Transverse colon (tissue), 4 donors: ENCODE measurements at regions not wholly inside any gene's neighbourhood (a gene's known extent, or its start where the extent isn't known, plus 50 kb on each side); places are given as distances from the start of the nearest gene placed in this dataset.

ENCODE experiments used
- DNase-seq: peaks from one replicate; pipeline ENCODE4 v3.0.0-alpha.2; 2019
- H3K27ac ChIP-seq, 4 donors: fragments of 200-600 bp; sonication (generic); 2 replicates each; pipeline ENCODE4 v1.5.1; 2016 to 2018; ENCODE audit warnings: inconsistent platforms in 4 of 4
- H3K27me3 ChIP-seq: fragments of 200-600 bp; sonication (generic); 2 replicates; pipeline ENCODE4 v1.5.1; 2017; ENCODE audit warnings: inconsistent platforms
- H3K36me3 ChIP-seq, 4 donors: fragments of 200-600 bp; sonication (generic); 2 replicates each; pipeline ENCODE4 v1.5.1; 2017 to 2019; ENCODE audit warnings: inconsistent platforms in 4 of 4
- H3K4me1 ChIP-seq, 4 donors: fragments of 200-600 bp; sonication (generic); 2 replicates each; pipeline ENCODE4 v1.5.1; 2017 to 2020; ENCODE audit warnings: inconsistent platforms in 4 of 4
- H3K4me3 ChIP-seq, 4 donors: fragments of 200-600 bp; sonication (generic); 1 replicate in 1 of 4; 2 replicates in 3 of 4; pipeline versions ENCODE4 v1.5.1 to v1.6.1; 2017 to 2019; ENCODE audit warnings: inconsistent platforms in 4 of 4
- H3K9me3 ChIP-seq, 2 donors: fragments of 200-600 bp; sonication (generic); 2 replicates each; pipeline ENCODE4 v1.5.1; 2017 to 2019; ENCODE audit warnings: inconsistent platforms in 2 of 2
- EP300 ChIP-seq: sonication (generic); formaldehyde crosslinking; IDR thresholded peaks from one replicate; pipeline ENCODE4 v1.6.1; 2017; ENCODE audit warnings: antibody characterized with exemption, low read depth
- POLR2A ChIP-seq: fragments of 450-650 bp; IDR thresholded peaks from one replicate; pipeline ENCODE4 v1.6.1; 2016; ENCODE audit warnings: antibody characterized with exemption, mild to moderate bottlenecking, moderate library complexity
- POLR2AphosphoS5 ChIP-seq, 3 donors: sonication (generic); formaldehyde crosslinking; IDR thresholded peaks; one replicate each; pipeline ENCODE4 v1.6.1; 2016; ENCODE audit warnings: antibody characterized with exemption in 3 of 3
- WGBS, 2 donors: methylation state at CpG; one replicate each; pipeline ENCODE4 v1.1.5; 2018; ENCODE audit warnings: low coverage in 1 of 2; 5-methylcytosine and 5-hydroxymethylcytosine counted together
- in situ Hi-C, 4 donors: fragments of 200-750 bp; cut with MboI; loops; one replicate each; pipeline versions ENCODE4 v1.15.0 to v1.15.1; 2017; ENCODE audit warnings: low sequenced_read_pairs in 3 of 4, low pct_ligation_motif_present in 1 of 4, low pct_unique_long_range_greater_than_20kb in 1 of 4
- intact Hi-C: fragments of 100-400 bp; cut with DNase I; formaldehyde crosslinking; loops from one replicate; pipeline ENCODE4 v1.15.1; 2023; ENCODE audit warnings: low total_unique reads
- TF ChIP-seq, protein P1 (sequence below), 5 experiments: fragments of 200-600 bp in 3 of 5; fragments of 450-650 bp in 2 of 5; sonication (generic) in 3 of 5; IDR thresholded peaks; 1 replicate in 2 of 5; 2 replicates in 3 of 5; pipeline ENCODE4 v1.5.1; 2016 to 2017; ENCODE audit warnings: antibody characterized with exemption in 5 of 5, inconsistent platforms in 3 of 5, mild to moderate bottlenecking in 2 of 5, moderate library complexity in 1 of 5

DNA sequence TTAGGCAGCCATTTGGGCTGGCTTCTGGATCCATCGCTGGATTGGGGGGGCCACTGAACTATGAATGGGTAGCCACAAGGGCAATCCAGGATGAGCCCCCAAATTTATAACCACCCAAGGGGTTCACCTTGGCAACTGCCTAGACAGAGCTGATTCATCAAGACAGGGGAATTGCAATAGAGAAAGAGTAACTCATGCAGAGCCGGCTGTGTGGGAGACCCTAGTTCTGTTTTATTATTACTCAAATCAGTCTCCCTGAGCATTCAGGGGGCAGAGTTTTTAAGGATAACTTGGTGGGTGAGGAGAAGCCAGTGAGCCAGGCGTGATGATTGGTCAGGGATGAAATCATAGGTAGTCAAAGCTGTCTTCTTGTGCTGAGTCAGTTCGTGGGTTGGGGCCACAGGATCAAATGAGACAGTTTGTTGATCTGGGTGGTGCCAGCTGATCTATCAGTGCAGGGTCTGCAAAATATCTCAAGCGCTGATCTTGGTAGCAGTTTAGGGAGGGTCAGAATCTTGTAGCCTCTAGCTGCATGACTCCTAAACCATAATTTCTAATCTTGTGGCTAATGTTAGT is 57.9 kb downstream of the DNAJB9 start:
- no peak overlapping the region for H3K4me3 ChIP-seq
- H3K36me3 ChIP-seq = no peaks in the 10 kb centered on the region
- 44 to 80% methylated on average over 2 to 5 of the region's 5 CpGs for WGBS, 2 donors
- in situ Hi-C loops (no loop called here), intact Hi-C loops (no loop called here)
- DNase-seq = no peak
- H3K27ac ChIP-seq = no peak overlapping the region
- H3K27me3 ChIP-seq = no peaks in the 10 kb centered on the region
- peaks cover 0 to 7% (median 0%) of the 10 kb centered on the region in 4 donors for H3K4me1 ChIP-seq
- TF ChIP-seq, protein P1, sequence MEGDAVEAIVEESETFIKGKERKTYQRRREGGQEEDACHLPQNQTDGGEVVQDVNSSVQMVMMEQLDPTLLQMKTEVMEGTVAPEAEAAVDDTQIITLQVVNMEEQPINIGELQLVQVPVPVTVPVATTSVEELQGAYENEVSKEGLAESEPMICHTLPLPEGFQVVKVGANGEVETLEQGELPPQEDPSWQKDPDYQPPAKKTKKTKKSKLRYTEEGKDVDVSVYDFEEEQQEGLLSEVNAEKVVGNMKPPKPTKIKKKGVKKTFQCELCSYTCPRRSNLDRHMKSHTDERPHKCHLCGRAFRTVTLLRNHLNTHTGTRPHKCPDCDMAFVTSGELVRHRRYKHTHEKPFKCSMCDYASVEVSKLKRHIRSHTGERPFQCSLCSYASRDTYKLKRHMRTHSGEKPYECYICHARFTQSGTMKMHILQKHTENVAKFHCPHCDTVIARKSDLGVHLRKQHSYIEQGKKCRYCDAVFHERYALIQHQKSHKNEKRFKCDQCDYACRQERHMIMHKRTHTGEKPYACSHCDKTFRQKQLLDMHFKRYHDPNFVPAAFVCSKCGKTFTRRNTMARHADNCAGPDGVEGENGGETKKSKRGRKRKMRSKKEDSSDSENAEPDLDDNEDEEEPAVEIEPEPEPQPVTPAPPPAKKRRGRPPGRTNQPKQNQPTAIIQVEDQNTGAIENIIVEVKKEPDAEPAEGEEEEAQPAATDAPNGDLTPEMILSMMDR (IDR thresholded peaks at IDR 0.05) = no peak
- TF ChIP-seq POLR2AphosphoS5 (IDR thresholded peaks at IDR 0.05) = no peak
- H3K9me3 ChIP-seq = no peaks in the 10 kb centered on the region

DNA sequence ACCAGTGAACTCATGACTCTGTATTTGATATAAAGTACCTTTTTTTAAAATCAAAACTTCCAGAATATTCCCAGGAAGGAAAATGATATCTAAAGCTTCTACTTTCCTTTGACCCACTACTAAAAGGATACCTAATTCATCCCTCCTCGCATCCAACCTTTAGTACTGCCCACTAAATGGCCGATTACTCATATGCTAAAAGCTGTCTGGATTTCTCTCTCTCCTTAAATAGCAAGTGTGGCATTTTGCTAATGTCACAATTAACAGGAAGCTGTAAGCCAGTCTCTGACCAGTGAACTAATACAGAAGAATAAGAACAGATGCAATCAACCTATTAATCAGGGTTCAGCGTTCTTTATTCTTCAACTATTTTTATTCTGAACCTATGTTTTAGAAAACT is 59.0 kb downstream of the DNAJB9 start:
- in situ Hi-C loops (no loop called here), intact Hi-C loops (no loop called here)
- H3K9me3 ChIP-seq = no peaks in the 10 kb centered on the region
- no peaks in the 10 kb centered on the region for H3K36me3 ChIP-seq
- DNase-seq = no peak
- H3K4me3 ChIP-seq = no peak overlapping the region
- no peak for TF ChIP-seq POLR2A
- no peak for TF ChIP-seq POLR2AphosphoS5 (IDR thresholded peaks at IDR 0.05)
- TF ChIP-seq, protein P1 (IDR thresholded peaks at IDR 0.05) = no peak
- TF ChIP-seq EP300 = no peak
- WGBS, 2 donors = 72 to 78% methylated on average over 3 of the region's 3 CpGs
- no peaks in the 10 kb centered on the region for H3K27me3 ChIP-seq
- H3K27ac ChIP-seq = no peak overlapping the region
- H3K4me1 ChIP-seq = peaks cover 0 to 7% (median 0%) of the 10 kb centered on the region in 4 donors

DNA sequence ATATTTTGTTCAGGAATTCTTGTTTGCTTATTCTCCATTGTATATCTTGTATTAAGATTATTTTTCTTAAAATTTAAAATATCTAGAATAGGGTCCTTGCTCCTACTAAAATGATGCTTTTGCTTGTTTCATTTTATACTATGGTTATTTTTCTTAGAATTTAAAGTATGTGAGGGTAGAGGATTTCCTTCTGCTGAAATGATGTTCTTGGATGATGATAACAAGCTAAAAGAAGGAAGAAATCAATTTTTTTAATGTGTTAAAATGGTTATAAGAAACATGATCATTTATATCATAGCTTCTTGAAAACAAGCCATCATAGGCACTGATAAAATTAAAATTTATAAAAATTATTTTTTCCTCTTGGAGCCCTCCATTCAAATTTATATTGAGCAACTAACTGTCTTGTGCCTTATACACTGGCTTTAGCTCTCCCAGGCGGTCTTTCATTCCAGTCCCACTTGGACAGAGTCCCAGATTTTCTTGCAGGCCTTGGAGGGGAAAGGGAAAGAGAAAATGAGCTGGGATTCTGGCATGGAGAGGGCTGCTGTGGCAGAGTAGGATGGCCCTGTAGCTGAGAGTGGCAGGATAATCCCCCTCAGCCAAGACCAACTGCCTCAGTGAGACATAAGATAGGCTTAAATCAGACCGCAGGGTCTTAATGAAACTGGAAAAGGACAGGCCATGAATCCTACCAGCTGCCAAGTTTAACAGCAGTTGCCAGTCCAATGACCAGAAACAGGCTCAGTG is 60.2 kb downstream of the DNAJB9 start:
- intact Hi-C loops = no loop called here
- H3K27me3 ChIP-seq = no peaks in the 10 kb centered on the region
- TF ChIP-seq POLR2AphosphoS5 (IDR thresholded peaks at IDR 0.05) (no peak), POLR2A (no peak), EP300 (no peak)
- TF ChIP-seq, protein P1 (IDR thresholded peaks at IDR 0.05) = no peak
- no peak overlapping the region for H3K4me3 ChIP-seq
- peaks cover 0 to 7% (median 0%) of the 10 kb centered on the region in 4 donors for H3K4me1 ChIP-seq
- no peaks in the 10 kb centered on the region for H3K9me3 ChIP-seq
- H3K27ac ChIP-seq = no peak overlapping the region
- H3K36me3 ChIP-seq = no peaks in the 10 kb centered on the region
- WGBS, 2 donors = 66 to 86% methylated on average over 1 to 2 of the region's 2 CpGs
- no peak for DNase-seq
- in situ Hi-C loops = no loop called here

DNA sequence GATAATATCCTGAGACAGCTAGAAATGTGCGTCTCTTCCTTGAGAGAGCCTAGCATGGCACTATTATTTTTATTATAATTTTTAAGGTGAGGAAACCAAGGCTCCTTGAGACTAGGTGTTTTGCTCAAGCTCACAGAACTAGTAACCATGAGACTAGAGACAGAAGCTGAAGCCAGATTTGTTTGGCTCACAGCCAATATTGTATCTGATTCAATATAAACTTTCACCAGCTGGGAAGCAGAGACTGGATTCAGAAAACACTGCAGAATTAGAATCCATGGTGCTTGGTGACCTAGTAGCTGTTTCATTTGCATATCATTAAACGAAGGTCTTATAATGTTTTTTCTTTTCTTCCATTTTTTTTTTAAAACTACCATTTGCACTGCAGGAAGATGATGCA is 64.4 kb downstream of the DNAJB9 start:
- H3K27ac ChIP-seq = no peak overlapping the region
- no peaks in the 10 kb centered on the region for H3K27me3 ChIP-seq
- TF ChIP-seq POLR2AphosphoS5 (IDR thresholded peaks at IDR 0.05) (no peak), POLR2A (no peak), EP300 (no peak)
- TF ChIP-seq, protein P1 (IDR thresholded peaks at IDR 0.05) = no peak
- DNase-seq = no peak
- in situ Hi-C loops = no loop called here
- peaks cover 0 to 7% (median 0%) of the 10 kb centered on the region in 4 donors for H3K4me1 ChIP-seq
- intact Hi-C loops = no loop called here
- H3K9me3 ChIP-seq = no peaks in the 10 kb centered on the region
- H3K36me3 ChIP-seq = no peaks in the 10 kb centered on the region
- H3K4me3 ChIP-seq = no peak overlapping the region
- 47 to 65% methylated on average over 2 of the region's 2 CpGs for WGBS, 2 donors
